ES-I3 (cell line): ENCODE measurements at regions not wholly inside any gene's neighbourhood (a gene's known extent, or its start where the extent isn't known, plus 50 kb on each side); places are given as distances from the start of the nearest gene placed in this dataset.

ENCODE experiments used
- H3K36me3 ChIP-seq: 2 replicates; pipeline ENCODE4 v1.6.1; 2013; ENCODE audit warnings: mild to moderate bottlenecking, low read length, control low read depth, moderate library complexity; ENCODE audit not compliant: insufficient read depth
- H3K4me1 ChIP-seq: 2 replicates; pipeline ENCODE4 v1.6.1; 2013; ENCODE audit warnings: mild to moderate bottlenecking, control low read depth, low read length; ENCODE audit not compliant: insufficient read depth
- H3K9ac ChIP-seq: 2 replicates; pipeline ENCODE4 v1.6.1; 2013; ENCODE audit warnings: low read depth, mild to moderate bottlenecking, low read length, moderate library complexity
- H3K9me3 ChIP-seq: 2 replicates; pipeline ENCODE4 v1.6.1; 2013; ENCODE audit warnings: mild to moderate bottlenecking, low read length, moderate library complexity; ENCODE audit not compliant: control insufficient read depth, insufficient read depth

- Histone ChIP-seq H3K36me3 (peaks cover 3% of the 10 kb centered on the region), H3K9me3 (no peaks in the 10 kb centered on the region; the same call in 1 of the 2 replicates), H3K9ac (no peak overlapping the region), H3K4me1 (no peaks in the 10 kb centered on the region)
These were observed 255.9 kb upstream of the PMFBP1 start for GRCh38 chr16:72427783-72428331.

GRCh38 chr16:72427051-72427782, 255.3 kb upstream of the PMFBP1 start:
- Histone ChIP-seq H3K9me3 (peaks cover 4% of the 10 kb centered on the region; the same call in 1 of the 2 replicates), H3K36me3 (peaks cover 3% of the 10 kb centered on the region), H3K4me1 (no peaks in the 10 kb centered on the region), H3K9ac (no peak overlapping the region)

GRCh38 chr16:72426386-72426785, 254.4 kb upstream of the PMFBP1 start:
- peaks cover 5% of the 10 kb centered on the region; the same call in 1 of the 2 replicates for H3K9me3 ChIP-seq
- H3K4me1 ChIP-seq = no peaks in the 10 kb centered on the region
- peaks cover 3% of the 10 kb centered on the region for H3K36me3 ChIP-seq
- no peak overlapping the region for H3K9ac ChIP-seq

- Histone ChIP-seq H3K36me3 (peaks cover 3% of the 10 kb centered on the region), H3K9ac (no peak overlapping the region), H3K4me1 (no peaks in the 10 kb centered on the region), H3K9me3 (peaks cover 5% of the 10 kb centered on the region; the same call in 1 of the 2 replicates)
These were observed 253.8 kb upstream of the PMFBP1 start for GRCh38 chr16:72425571-72426341.

- peaks cover 5% of the 10 kb centered on the region; the same call in 1 of the 2 replicates for H3K9me3 ChIP-seq
- no peak overlapping the region for H3K9ac ChIP-seq
- no peaks in the 10 kb centered on the region for H3K4me1 ChIP-seq
- H3K36me3 ChIP-seq = peaks cover 3% of the 10 kb centered on the region
These were observed 252.8 kb upstream of the PMFBP1 start for GRCh38 chr16:72424757-72425156.

- no peak overlapping the region for H3K9ac ChIP-seq
- no peaks in the 10 kb centered on the region for H3K4me1 ChIP-seq
- H3K9me3 ChIP-seq = peaks cover 5% of the 10 kb centered on the region; the same call in 1 of the 2 replicates
- peaks cover 3% of the 10 kb centered on the region for H3K36me3 ChIP-seq
These were observed 250.4 kb upstream of the PMFBP1 start for GRCh38 chr16:72422308-72422897.

- Histone ChIP-seq H3K9ac (no peak overlapping the region), H3K9me3 (peaks cover 5% of the 10 kb centered on the region; the same call in 1 of the 2 replicates), H3K36me3 (peaks cover 1% of the 10 kb centered on the region), H3K4me1 (no peaks in the 10 kb centered on the region)
These were observed 247.7 kb upstream of the PMFBP1 start for GRCh38 chr16:72419638-72420037.

GRCh38 chr16:72415379-72415778, 243.4 kb upstream of the PMFBP1 start:
- no peaks in the 10 kb centered on the region for H3K9me3 ChIP-seq
- H3K36me3 ChIP-seq = no peaks in the 10 kb centered on the region
- no peak overlapping the region for H3K9ac ChIP-seq
- H3K4me1 ChIP-seq = no peaks in the 10 kb centered on the region

GRCh38 chr16:72410492-72410891, 238.5 kb upstream of the PMFBP1 start:
- H3K4me1 ChIP-seq = no peaks in the 10 kb centered on the region

GRCh38 chr16:72409423-72409822, 237.5 kb upstream of the PMFBP1 start:
- Histone ChIP-seq H3K9ac (no peak overlapping the region), H3K9me3 (no peaks in the 10 kb centered on the region), H3K4me1 (no peaks in the 10 kb centered on the region), H3K36me3 (no peaks in the 10 kb centered on the region)

More at GRCh38 chr16:72410492-72410891, 238.5 kb upstream of the PMFBP1 start:
- Histone ChIP-seq H3K9me3 (no peaks in the 10 kb centered on the region), H3K9ac (no peak overlapping the region), H3K36me3 (no peaks in the 10 kb centered on the region)

- H3K36me3 ChIP-seq = no peaks in the 10 kb centered on the region
- no peak overlapping the region for H3K9ac ChIP-seq
- H3K9me3 ChIP-seq = no peaks in the 10 kb centered on the region
- H3K4me1 ChIP-seq = no peaks in the 10 kb centered on the region
These were observed 234.4 kb upstream of the PMFBP1 start for GRCh38 chr16:72406390-72406789.

GRCh38 chr16:72404299-72404698, 232.3 kb upstream of the PMFBP1 start:
- H3K9ac ChIP-seq = no peak overlapping the region
- H3K36me3 ChIP-seq = no peaks in the 10 kb centered on the region
- no peaks in the 10 kb centered on the region for H3K9me3 ChIP-seq
- H3K4me1 ChIP-seq = no peaks in the 10 kb centered on the region

- H3K9me3 ChIP-seq = no peaks in the 10 kb centered on the region
- H3K36me3 ChIP-seq = no peaks in the 10 kb centered on the region
- H3K4me1 ChIP-seq = no peaks in the 10 kb centered on the region
- H3K9ac ChIP-seq = no peak overlapping the region
These were observed 229.1 kb upstream of the PMFBP1 start for GRCh38 chr16:72401084-72401361.

- no peaks in the 10 kb centered on the region for H3K36me3 ChIP-seq
- no peaks in the 10 kb centered on the region for H3K9me3 ChIP-seq
- H3K9ac ChIP-seq = no peak overlapping the region
- H3K4me1 ChIP-seq = no peaks in the 10 kb centered on the region
These were observed 228.5 kb upstream of the PMFBP1 start for GRCh38 chr16:72400257-72401083.
